ENCODE measurements at regions not wholly inside any gene's neighbourhood (a gene's known extent, or its start where the extent isn't known, plus 50 kb on each side); places are given as distances from the start of the nearest gene placed in this dataset.

GRCh38 chr2:2642906-2643890 is 312.1 kb upstream of the MYT1L start:
- in situ Hi-C loops (cut with HindIII; ENCODE audit: low sequenced_read_pairs), result no loop called here
- peak; percentile 8 for DNase-seq (ENCODE audit: low spot score)

GRCh38 chr2:2641541-2642410 is 310.7 kb upstream of the MYT1L start:
- in situ Hi-C loops (cut with HindIII; ENCODE audit: low sequenced_read_pairs), result no loop called here
- DNase-seq (ENCODE audit: low spot score), result no peak

GRCh38 chr2:2640818-2641217 is 309.7 kb upstream of the MYT1L start:
- peak; percentile 30 for DNase-seq (ENCODE audit: low spot score)
- in situ Hi-C loops (cut with HindIII; ENCODE audit: low sequenced_read_pairs), result no loop called here

GRCh38 chr2:2640371-2640770 is 309.3 kb upstream of the MYT1L start:
- in situ Hi-C loops (cut with HindIII; ENCODE audit: low sequenced_read_pairs), result no loop called here
- DNase-seq (ENCODE audit: low spot score), result no peak

- peak; percentile 6 for DNase-seq (ENCODE audit: low spot score)
- in situ Hi-C loops (cut with HindIII; ENCODE audit: low sequenced_read_pairs), result no loop called here
Measured at GRCh38 chr2:2639251-2640139, 308.4 kb upstream of the MYT1L start.

GRCh38 chr2:2638547-2639220 is 307.6 kb upstream of the MYT1L start:
- in situ Hi-C loops (cut with HindIII; ENCODE audit: low sequenced_read_pairs), result no loop called here
- no peak for DNase-seq (ENCODE audit: low spot score)

- in situ Hi-C loops (cut with HindIII; ENCODE audit: low sequenced_read_pairs), result no loop called here
- DNase-seq (ENCODE audit: low spot score), result no peak
Measured at GRCh38 chr2:2636813-2637212, 305.7 kb upstream of the MYT1L start.

GRCh38 chr2:2635025-2635528 is 304.0 kb upstream of the MYT1L start:
- no peak for DNase-seq (ENCODE audit: low spot score)
- in situ Hi-C loops (cut with HindIII; ENCODE audit: low sequenced_read_pairs), result no loop called here

- DNase-seq (ENCODE audit: low spot score), result no peak
- in situ Hi-C loops (cut with HindIII; ENCODE audit: low sequenced_read_pairs), result no loop called here
Measured at GRCh38 chr2:2633017-2633416, 301.9 kb upstream of the MYT1L start.

GRCh38 chr2:2623939-2624338 is 292.9 kb upstream of the MYT1L start:
- in situ Hi-C loops (cut with HindIII; ENCODE audit: low sequenced_read_pairs), result no loop called here
- no peak for DNase-seq (ENCODE audit: low spot score)

- in situ Hi-C loops (cut with HindIII; ENCODE audit: low sequenced_read_pairs), result no loop called here
- DNase-seq (ENCODE audit: low spot score), result no peak
Measured at GRCh38 chr2:2621855-2622254, 290.8 kb upstream of the MYT1L start.

GRCh38 chr2:2620604-2621003 is 289.5 kb upstream of the MYT1L start:
- DNase-seq (ENCODE audit: low spot score), result no peak
- in situ Hi-C loops (cut with HindIII; ENCODE audit: low sequenced_read_pairs), result no loop called here

GRCh38 chr2:2619995-2620394 is 288.9 kb upstream of the MYT1L start:
- in situ Hi-C loops (cut with HindIII; ENCODE audit: low sequenced_read_pairs), result no loop called here
- no peak for DNase-seq (ENCODE audit: low spot score)

GRCh38 chr2:2614452-2614851 is 283.4 kb upstream of the MYT1L start:
- no peak for DNase-seq (ENCODE audit: low spot score)
- in situ Hi-C loops (cut with HindIII; ENCODE audit: low sequenced_read_pairs), result no loop called here

- in situ Hi-C loops (cut with HindIII; ENCODE audit: low sequenced_read_pairs), result no loop called here
- DNase-seq (ENCODE audit: low spot score), result peak; percentile 98
Measured at GRCh38 chr2:2613279-2614199, 282.5 kb upstream of the MYT1L start.

GRCh38 chr2:2610751-2611150 is 279.7 kb upstream of the MYT1L start:
- no peak for DNase-seq (ENCODE audit: low spot score)

GRCh38 chr2:2600366-2600765 is 269.3 kb upstream of the MYT1L start:
- in situ Hi-C loops (cut with HindIII; ENCODE audit: low sequenced_read_pairs), result no loop called here
- no peak for DNase-seq (ENCODE audit: low spot score)

More at GRCh38 chr2:2610751-2611150, 279.7 kb upstream of the MYT1L start:
- in situ Hi-C loops (cut with HindIII; ENCODE audit: low sequenced_read_pairs), result no loop called here
